NT2/D1 (cell line): ENCODE measurements at regions not wholly inside any gene's neighbourhood (a gene's known extent, or its start where the extent isn't known, plus 50 kb on each side); places are given as distances from the start of the nearest gene placed in this dataset.

Experiments
- DNase-seq: peaks from one replicate; pipeline ENCODE4 v3.0.0-alpha.2; 2011; ENCODE audit warnings: low read depth, low spot score
- H3K27me3 ChIP-seq: 2 replicates; pipeline ENCODE4 v1.6.0; 2011; ENCODE audit warnings: mild to moderate bottlenecking; ENCODE audit not compliant: insufficient read length, insufficient read depth
- H3K36me3 ChIP-seq: 2 replicates; pipeline ENCODE4 v1.6.1; 2011; ENCODE audit warnings: mild to moderate bottlenecking, low read length, mixed read lengths; ENCODE audit not compliant: insufficient read depth, insufficient read length
- H3K4me1 ChIP-seq: 2 replicates; pipeline ENCODE4 v1.5.1; 2011; ENCODE audit not compliant: insufficient read depth, insufficient read length
- H3K4me3 ChIP-seq: 2 replicates; pipeline ENCODE4 v1.5.1; 2011; ENCODE audit warnings: low read depth; ENCODE audit not compliant: insufficient read length
- H3K9ac ChIP-seq: 2 replicates; pipeline ENCODE4 v1.6.0; 2011; ENCODE audit warnings: low read depth; ENCODE audit not compliant: insufficient read length
- H3K9me3 ChIP-seq: 2 replicates; pipeline ENCODE4 v1.5.1; 2011; ENCODE audit warnings: mild to moderate bottlenecking, low read length; ENCODE audit not compliant: insufficient read depth
- SUZ12 ChIP-seq: IDR thresholded peaks from 2 replicates; pipeline ENCODE4 v1.6.1; 2011; ENCODE audit not compliant: insufficient read length, insufficient read depth; ENCODE audit errors: extremely low read depth
- YY1 ChIP-seq: IDR thresholded peaks from 2 replicates; pipeline ENCODE4 v1.6.1; 2011; ENCODE audit not compliant: insufficient read length, insufficient read depth
- ZNF274 ChIP-seq: IDR thresholded peaks from 2 replicates; pipeline ENCODE4 v1.6.1; 2011; ENCODE audit warnings: mild to moderate bottlenecking, low read depth, low read length

GRCh38 chr1:5734996-5735395 lies 257.2 kb downstream of the NPHP4 start:
- no peak for DNase-seq
- peaks cover 2% of the 10 kb centered on the region for H3K27me3 ChIP-seq
- no peaks in the 10 kb centered on the region for H3K9me3 ChIP-seq
- TF ChIP-seq ZNF274, result no peak
- no peak for TF ChIP-seq SUZ12
- no peak for TF ChIP-seq YY1
- no peaks in the 10 kb centered on the region for H3K4me1 ChIP-seq
- no peak overlapping the region for H3K9ac ChIP-seq
- H3K4me3 ChIP-seq, result no peak overlapping the region
- H3K36me3 ChIP-seq, result no peaks in the 10 kb centered on the region

GRCh38 chr1:5734414-5734813 lies 257.8 kb downstream of the NPHP4 start:
- Histone ChIP-seq H3K9ac (no peak overlapping the region), H3K9me3 (no peaks in the 10 kb centered on the region), H3K4me3 (no peak overlapping the region), H3K36me3 (no peaks in the 10 kb centered on the region), H3K4me1 (no peaks in the 10 kb centered on the region), H3K27me3 (peaks cover 2% of the 10 kb centered on the region)
- no peak for DNase-seq
- TF ChIP-seq YY1, result no peak
- TF ChIP-seq ZNF274, result no peak
- no peak for TF ChIP-seq SUZ12

- H3K4me1 ChIP-seq, result peaks cover 2% of the 10 kb centered on the region
- TF ChIP-seq YY1 (no peak), SUZ12 (no peak), ZNF274 (no peak)
- no peak overlapping the region for H3K9ac ChIP-seq
- no peak for DNase-seq
- peaks cover 2% of the 10 kb centered on the region for H3K27me3 ChIP-seq
- no peaks in the 10 kb centered on the region for H3K36me3 ChIP-seq
- no peaks in the 10 kb centered on the region for H3K9me3 ChIP-seq
- no peak overlapping the region for H3K4me3 ChIP-seq
Observed at GRCh38 chr1:5733596-5733995, 258.6 kb downstream of the NPHP4 start.

- Histone ChIP-seq H3K36me3 (no peaks in the 10 kb centered on the region), H3K9ac (no peak overlapping the region), H3K27me3 (no peaks in the 10 kb centered on the region), H3K9me3 (no peaks in the 10 kb centered on the region), H3K4me1 (peaks cover 2% of the 10 kb centered on the region), H3K4me3 (no peak overlapping the region)
- no peak for DNase-seq
- TF ChIP-seq YY1 (no peak), ZNF274 (no peak), SUZ12 (no peak)
Observed at GRCh38 chr1:5731110-5731423, 261.2 kb downstream of the NPHP4 start.

GRCh38 chr1:5730272-5731109 lies 261.7 kb downstream of the NPHP4 start:
- Histone ChIP-seq H3K9ac (no peak overlapping the region), H3K27me3 (no peaks in the 10 kb centered on the region), H3K9me3 (no peaks in the 10 kb centered on the region), H3K4me3 (no peak overlapping the region), H3K36me3 (no peaks in the 10 kb centered on the region), H3K4me1 (peaks cover 2% of the 10 kb centered on the region)
- TF ChIP-seq ZNF274 (no peak), YY1 (no peak), SUZ12 (no peak)
- no peak for DNase-seq

GRCh38 chr1:5729636-5730145 lies 262.5 kb downstream of the NPHP4 start:
- no peak for DNase-seq
- TF ChIP-seq YY1 (no peak), ZNF274 (no peak), SUZ12 (no peak)
- Histone ChIP-seq H3K9me3 (no peaks in the 10 kb centered on the region), H3K4me1 (peaks cover 2% of the 10 kb centered on the region), H3K27me3 (no peaks in the 10 kb centered on the region), H3K9ac (no peak overlapping the region), H3K36me3 (no peaks in the 10 kb centered on the region), H3K4me3 (no peak overlapping the region)

- no peaks in the 10 kb centered on the region for H3K9me3 ChIP-seq
- TF ChIP-seq ZNF274 (no peak), YY1 (no peak), SUZ12 (no peak)
- no peaks in the 10 kb centered on the region for H3K36me3 ChIP-seq
- H3K9ac ChIP-seq, result no peak overlapping the region
- H3K4me1 ChIP-seq, result peaks cover 2% of the 10 kb centered on the region
- no peaks in the 10 kb centered on the region for H3K27me3 ChIP-seq
- no peak overlapping the region for H3K4me3 ChIP-seq
- DNase-seq, result no peak
Observed at GRCh38 chr1:5728663-5729355, 263.4 kb downstream of the NPHP4 start.
